GM19193 (cell line): ENCODE measurements at regions not wholly inside any gene's neighbourhood (a gene's known extent, or its start where the extent isn't known, plus 50 kb on each side); places are given as distances from the start of the nearest gene placed in this dataset.

Source experiments
- POLR2A ChIP-seq: IDR thresholded peaks from 4 replicates; pipeline ENCODE4 v1.6.1; 2011; ENCODE audit not compliant: insufficient read depth, insufficient read length; ENCODE audit errors: extremely low read depth

DNA sequence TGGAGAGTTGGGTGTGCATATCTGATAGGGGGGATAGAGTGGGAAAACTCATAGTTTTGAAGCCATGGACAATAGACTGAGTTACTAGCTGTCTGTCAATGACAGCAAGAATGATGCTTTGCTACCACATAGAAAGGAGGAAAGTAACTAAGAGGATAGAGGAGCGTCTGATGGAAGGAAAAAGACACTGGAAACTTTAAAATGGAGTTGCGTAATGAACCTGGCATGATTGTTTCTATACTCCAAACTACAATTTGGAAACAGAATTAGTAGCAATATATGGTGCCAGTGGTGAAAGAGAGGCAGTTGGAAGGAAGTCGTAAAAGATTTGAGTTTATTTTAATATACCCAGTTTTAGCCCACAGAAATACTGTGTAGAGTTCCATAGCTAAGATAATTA, 163.6 kb downstream of the TUSC7 start:
- no peak for TF ChIP-seq POLR2A

DNA sequence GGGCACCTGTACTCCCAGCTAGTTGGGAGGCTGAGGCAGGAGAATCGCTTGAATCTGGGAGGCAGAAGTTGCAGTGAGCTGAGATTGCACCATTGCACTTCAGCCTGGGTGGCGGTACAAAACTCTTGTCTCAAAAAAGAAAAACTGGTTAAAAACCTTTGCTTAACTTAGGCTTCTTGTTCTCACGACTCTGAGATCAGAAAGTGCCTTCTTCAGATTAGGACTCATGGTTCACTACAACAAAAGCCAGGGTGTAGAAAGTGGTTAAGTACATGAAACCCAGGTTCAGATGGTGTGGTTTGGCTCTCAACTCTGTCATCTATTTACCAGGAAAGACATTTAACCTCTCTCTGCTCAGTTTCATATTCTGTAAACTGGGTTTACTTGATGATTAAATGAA, 168.4 kb downstream of the TUSC7 start:
- no peak for TF ChIP-seq POLR2A

DNA sequence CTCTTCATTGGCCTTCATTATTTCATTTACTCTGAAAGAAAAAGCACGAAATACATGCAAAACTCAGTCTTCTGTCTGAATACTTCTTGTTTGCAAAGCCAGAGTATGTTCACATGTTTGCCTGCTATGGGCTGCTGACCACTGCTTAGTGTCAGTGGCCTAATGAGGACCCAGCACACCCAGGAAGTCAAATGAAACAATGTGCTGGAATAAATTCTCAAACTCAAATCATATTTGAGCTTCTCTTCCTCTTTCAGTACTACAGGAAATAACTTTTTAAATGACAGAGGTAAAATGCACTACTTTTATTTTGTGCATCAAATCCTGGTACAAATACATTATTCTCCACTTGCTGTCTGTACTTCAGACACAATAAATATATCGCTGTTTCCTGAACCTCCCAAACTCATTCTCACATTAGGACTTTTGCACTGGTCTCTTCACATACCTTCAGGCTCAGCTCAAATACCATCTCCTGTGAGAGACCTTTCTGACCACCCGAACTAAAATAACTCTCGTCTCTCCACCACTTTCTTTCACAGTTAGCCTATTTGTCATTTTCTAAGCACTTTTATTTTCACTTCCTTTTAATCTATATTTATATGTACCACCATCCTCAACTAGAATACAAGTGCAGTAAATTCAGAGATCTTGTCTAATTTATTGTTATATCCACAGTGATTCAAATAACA, 176.8 kb downstream of the TUSC7 start:
- TF ChIP-seq POLR2A: no peak

DNA sequence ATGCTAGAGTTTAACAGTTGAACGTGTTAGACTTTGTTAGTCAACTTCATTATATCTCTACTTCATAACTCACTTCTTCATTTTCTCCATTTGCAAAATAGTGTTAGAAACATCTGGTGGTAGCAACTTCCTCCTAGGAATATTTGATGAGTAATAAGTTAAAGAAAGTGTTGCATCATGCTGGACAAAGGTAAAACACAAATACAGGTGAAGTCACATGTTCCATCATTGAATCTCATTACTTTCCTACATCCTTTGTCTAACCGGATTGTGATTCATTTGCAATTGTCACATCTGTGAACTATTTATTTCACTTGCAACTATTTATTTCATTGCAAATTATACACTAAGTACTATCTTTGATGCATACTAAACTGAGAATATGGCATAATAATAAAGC, 186.5 kb downstream of the TUSC7 start:
- TF ChIP-seq POLR2A: no peak

DNA sequence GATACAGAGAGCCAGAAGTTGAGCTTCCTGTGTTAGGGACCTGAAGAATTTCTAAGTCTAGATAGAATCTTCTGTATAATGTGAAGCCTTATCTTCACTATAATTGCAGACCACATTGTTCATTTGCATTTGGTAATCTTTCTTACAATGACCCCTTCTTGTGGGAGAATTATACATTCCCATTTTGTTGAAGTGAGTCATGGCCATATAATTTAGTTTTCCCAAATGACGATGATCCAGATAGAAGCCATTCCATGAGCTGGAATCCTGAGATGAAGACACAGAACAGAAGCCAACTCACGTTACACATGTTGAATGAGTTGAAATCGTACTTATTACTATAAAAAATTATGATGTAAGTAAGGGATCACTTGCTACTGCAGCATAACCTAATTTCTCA, 187.8 kb downstream of the TUSC7 start:
- TF ChIP-seq POLR2A: no peak

DNA sequence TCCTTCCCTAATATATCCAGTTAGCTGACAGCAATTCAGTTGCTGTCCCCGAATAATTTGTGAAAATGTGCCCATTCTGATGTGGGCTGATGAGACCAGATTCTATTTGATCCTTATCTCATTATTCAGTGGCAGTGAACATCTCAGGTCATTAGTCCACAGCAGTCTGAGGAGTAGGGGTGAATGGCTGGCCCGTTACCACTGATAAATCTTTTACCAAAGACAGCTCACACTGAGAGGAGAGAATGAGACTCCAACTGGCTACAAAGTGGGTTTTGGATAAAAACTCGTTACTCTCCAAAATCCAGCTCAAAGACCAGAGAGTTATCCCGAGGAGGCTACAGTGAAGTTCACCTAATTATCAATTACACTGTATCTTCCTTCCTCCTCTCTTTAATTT, 189.7 kb downstream of the TUSC7 start:
- TF ChIP-seq POLR2A: no peak

DNA sequence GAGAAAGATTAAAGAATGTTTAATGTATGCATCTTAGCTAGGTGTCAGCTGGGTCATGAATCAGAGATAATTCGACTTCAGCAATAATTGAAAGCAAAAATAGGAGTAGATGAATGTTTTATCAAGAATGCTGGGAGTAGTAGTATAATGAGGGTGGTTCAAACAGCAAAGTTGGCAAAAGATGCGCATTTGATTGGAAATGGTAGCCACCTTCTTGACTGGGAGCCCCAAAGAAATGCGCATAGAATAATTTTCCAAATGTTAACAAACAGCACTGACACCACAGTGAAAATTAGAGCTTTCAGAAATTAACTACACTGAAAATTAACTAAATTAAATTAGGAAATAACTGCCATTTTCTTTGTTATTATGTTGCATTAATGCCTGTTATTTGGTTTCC, 195.8 kb downstream of the TUSC7 start:
- TF ChIP-seq POLR2A: no peak

DNA sequence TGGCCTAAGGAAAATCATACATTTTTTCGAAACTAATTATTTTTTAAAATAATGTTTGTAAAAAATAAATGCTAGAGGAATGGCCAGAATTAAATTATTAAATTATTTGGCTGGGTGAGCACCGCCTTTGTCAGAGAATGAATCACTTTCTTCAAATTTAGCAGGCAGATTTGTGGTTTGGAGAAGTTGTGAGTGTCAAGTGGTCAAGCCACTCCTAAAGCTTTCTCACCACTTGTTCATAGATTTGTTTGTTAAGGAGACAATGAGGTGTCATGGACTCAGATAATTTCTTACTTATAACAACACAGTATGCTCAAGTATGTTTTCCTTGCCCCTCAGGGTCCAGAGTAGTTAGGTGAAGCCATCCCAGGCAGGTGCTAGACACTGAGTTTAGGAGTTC, 196.2 kb downstream of the TUSC7 start:
- no peak for TF ChIP-seq POLR2A

DNA sequence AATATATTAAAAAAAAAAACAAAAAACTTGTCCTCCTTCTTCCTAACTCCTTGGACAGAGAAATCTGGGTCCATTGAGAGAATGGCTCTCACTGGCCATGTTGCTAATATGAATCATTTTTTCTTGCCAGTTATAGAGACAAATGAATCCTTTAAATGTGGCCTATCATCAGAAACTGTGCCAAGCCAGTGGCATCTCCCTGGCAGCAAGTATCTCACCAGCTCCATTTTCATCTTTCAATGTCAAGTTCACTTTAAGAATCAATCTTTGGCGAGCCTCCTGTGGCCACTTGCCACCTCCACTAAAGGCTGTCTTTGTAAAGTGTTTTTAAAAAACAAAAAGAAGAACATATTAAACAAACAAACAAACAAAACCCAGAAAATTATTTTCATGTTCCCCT, 202.5 kb downstream of the TUSC7 start:
- TF ChIP-seq POLR2A: no peak

DNA sequence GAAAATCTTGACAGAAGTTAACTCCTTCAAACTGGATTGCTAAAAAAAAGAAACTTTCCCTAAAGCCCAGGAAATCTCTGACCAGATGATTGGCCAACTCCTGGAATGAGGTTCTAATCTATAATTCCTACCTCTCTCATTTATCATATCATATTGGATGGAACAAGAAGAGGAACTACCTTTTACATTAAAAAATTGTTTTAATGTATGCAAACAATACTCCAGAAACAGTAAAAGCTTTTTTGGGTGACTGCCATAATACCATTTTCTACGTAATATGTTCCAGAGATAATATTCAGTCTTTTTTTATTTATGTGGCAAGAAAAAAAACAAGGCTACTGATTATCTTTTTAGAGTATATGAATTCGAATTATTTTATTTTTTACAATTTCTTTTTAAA, 204.4 kb downstream of the TUSC7 start:
- no peak for TF ChIP-seq POLR2A

DNA sequence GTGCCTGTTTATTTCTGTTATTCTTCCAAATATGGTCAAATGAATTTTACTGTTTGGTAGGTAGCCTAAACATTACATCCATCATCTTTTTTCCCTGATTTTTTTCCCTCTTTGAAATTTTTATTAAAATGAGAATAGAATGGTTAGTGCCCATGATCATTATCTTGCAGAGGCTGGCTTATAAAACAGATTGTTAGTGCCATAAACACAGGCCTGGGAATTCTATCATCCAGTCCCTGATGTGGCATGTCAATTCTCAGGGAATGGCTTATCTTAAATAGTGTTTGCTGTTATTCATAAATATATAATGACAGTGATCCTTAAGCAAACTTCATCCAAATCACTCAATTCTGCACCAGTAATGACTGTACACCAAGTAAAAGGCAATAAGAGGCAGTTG, 207.3 kb downstream of the TUSC7 start:
- no peak for TF ChIP-seq POLR2A

DNA sequence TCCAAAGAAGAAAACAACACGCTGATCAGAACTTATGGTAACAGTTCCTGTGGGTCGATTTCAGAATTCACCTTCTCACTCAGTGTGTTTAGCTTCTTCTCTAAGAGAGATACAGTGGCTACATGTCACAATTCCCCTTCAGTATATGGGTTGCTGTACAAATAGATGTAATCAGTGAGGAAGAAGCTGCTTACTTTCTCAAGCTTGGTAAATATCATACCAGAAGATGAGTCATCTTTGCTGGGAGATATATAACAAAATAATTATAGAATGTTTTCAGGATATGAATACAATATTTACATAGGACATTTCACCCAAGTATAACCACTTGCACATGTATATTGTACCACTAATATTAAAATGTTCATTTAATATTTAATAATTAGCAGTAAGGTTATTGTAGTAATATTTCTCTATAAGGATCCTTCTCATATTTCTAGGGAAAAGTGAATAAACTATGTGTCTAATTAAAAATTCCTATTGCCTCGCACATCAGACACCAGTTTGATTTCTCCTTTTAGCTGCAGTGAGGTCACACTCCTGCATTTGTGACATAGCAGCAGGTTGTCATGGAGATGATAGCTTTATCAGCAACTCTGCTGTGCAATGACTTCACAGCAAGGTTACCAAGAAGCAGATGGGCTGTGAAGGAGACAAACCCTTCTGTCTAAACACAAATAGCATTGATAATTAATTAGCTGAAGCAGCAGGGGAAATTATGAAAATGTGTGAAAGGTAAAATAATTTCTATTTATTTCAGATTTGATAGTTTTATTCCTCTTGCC, 211.4 kb downstream of the TUSC7 start:
- no peak for TF ChIP-seq POLR2A

DNA sequence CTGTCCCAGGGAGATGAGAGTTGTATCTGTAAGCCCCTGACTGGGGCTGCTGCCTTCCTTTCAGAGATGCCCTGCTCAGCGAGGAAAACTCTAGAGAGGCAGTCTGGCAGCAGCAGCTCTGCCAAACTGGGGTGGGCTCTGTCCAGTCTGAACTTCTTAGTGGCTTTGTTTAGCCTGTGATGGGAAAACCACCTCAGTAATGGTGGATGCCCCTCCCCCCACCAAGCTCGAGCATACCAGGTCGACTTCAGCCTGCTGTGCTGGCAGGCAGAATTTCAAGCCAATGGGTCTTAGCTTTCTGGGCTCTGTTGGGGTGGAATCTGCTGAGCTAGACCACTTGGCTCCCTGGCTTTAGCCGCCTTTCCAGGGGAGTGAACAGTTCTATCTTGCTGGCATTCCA, 218.3 kb downstream of the TUSC7 start:
- no peak for TF ChIP-seq POLR2A

DNA sequence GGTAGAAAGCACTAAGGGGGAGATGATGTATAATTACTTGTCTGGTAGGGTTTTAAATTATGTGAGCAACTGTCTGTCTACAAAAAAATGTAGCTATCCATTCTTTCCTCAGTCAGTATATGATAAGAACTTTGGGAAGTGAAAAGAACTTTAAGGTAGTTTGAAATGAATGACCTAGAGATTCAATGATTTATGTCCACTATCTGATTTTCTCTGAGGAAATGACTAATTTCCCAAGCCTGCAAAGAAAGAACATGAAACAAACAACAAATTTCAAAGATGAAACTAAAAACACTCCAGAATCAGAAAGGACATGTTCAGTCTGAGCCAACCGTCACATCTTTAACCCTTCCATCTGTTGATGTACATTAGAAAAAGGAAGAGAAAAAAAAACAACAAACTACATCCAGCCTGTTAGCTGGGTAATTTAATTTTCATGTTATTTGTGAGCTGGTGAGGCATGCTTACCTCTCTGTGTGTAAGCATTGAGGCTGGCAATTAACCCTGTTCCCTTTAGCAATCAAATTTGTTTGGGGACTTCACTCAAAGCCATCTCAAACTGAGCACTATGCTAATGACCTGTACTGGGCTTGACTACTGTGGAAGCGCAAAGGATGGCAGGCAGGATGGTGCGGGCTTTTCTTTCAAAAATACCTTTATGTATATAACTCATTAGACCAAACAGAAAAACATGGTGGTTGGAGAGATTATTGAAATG, 220.1 kb downstream of the TUSC7 start:
- TF ChIP-seq POLR2A: no peak

DNA sequence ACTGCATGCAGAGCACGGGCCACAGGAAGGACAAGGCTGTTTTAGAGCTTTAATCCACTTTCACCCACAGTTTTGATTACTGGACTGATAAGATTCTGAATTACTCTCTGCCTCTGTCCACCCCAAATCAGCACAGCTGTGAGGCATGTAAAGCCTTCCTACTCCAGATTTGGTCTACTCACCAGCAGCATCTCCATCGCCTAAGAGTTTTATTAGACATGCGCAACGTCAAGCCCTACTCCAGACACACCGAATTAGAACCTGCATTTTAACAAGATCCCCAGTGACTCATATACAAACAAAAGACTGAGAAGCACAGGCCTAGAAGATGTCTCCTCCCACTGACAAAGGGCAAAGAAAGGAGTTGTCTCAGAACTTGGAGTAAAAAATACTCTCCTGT, 221.2 kb downstream of the TUSC7 start:
- no peak for TF ChIP-seq POLR2A

DNA sequence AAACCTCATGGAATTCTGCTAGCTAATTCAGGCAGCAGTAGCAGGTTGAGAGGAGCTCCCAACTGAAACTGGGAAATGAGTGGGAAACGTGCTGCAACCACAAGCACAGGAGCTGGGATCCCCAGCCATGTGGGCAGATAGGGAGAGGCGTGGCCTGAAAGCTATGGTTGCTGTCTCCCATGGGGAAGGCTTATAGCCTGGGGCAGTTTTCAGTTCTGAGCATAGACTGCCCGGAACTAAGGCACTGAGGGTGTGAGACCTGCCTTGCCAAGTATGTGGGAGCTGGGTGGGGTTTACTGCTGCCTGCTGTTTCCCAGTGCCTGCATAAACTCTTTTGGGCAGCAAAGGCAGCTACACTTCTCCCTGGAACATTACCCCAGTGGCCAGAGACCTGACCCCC, 229.5 kb downstream of the TUSC7 start:
- no peak for TF ChIP-seq POLR2A
